ENCODE measurements at regions not wholly inside any gene's neighbourhood (a gene's known extent, or its start where the extent isn't known, plus 50 kb on each side); places are given as distances from the start of the nearest gene placed in this dataset.
"Not testable (repeated sequence)": the region's sequence is repeated elsewhere in the genome, so short reads cannot be mapped to it uniquely, and the experiment has no call there.

DNA sequence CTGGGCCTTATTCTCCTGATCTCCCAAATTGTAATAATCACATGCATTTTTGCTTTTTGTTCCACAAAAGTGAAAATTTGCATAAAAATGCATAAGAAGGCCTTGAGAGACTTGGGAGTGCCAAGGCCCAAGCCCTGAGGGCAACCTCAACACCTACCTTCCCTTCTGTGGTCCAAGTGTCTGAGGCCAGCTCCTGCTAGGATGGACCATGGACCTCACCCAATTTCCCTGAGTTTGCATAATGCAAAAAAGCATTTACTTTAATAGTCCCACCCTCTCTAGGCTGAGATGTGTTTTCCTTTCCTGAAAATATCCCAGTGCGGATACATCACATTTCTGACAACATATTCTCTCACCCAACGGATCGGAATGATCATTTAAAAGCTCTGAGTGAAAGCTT, 194.1 kb upstream of the TENM4 start:
- DNase-seq (ENCODE audit: missing footprints) = no peak
- ATAC-seq = no peak
- intact Hi-C loops (cut with DNase I) = no loop called here

DNA sequence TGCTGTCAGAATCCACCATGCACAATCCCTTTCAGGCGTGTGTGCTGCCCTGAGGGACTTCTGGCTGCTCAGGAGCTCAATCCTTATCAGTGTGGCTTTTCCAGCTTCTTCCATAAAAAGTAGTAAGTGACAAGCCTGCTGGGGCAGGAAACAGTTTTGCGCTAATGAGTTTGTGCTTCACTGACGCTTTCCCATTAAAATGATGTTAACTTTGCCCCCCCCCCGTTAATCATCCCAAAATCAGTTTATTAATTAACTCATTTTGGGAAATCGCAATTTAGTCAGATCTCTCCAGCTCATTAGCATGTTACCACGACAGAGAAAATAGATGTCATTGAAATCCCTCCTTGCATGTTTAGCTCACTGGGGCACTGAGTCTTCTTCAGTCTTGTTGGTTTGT, 186.5 kb upstream of the TENM4 start:
- ATAC-seq = no peak
- no peak for DNase-seq (ENCODE audit: missing footprints)
- intact Hi-C loops (cut with DNase I) = no loop called here

DNA sequence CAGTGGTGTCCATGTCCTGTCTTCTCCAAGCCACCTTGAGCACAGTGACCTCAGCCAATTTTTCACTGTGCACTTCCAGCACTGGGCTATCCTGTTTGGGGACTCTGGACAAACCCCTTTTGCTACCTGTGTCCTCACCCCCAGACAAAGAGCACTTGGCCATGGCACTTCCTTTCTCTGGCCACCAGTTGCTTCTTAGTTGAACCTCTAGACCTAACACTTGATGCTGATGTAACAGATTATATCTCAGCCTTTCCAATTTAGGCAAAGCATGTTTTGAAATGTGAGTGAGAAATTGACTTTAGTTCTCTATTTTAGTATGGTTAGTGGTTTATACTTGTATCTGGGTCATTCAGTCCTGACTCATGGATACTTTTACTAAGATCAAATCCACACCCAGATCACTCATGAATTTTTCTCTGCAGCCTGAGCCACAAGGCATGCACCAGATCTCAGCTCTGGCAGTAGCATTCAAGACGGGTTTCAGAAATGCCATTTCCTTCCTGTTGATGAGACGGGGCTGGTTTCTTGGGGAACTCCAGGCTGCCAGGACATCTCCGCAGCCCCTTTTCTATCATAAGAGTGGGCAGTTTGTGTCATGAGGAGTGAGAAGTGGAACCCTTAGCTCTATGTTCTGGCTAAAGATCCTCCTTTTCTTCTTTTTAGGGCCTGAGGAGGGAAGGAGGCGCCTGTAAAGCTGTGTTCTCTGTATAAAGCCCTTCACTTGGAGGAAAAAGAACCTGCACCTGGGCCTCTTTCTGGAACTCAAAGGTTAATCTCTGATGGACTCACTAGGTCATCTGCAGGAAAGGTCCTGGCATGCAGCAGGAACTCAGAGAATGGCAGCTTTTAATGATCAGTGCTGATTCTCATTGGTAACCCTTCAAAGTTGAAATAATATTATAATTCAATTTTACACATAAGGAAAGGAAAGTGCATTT, 185.6 kb upstream of the TENM4 start:
- intact Hi-C loops (cut with DNase I) = no loop called here

DNA sequence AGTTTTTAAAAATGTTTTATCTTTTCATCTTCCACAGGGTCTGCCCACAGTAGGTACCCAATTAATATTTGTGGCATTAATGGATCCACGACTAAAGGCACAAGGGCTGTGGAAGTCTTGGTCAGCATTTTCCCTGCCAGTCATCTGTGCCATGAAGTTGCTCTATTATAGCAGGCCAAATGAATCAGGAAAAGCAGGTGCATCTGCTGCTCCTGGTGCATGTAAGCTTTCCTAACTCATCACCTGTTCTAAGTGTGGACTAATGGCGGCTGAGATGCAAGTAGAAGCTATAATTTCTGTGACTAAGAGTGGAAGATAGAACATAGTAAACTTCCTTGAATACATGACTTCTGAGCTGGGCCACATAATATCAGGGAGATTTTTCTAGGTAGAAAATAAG, 182.5 kb upstream of the TENM4 start:
- DNase-seq (ENCODE audit: missing footprints) (no peak), ATAC-seq (no peak)
- intact Hi-C loops (cut with DNase I) = no loop called here

More for the DNA sequence above, 185.6 kb upstream of the TENM4 start:
- DNase-seq (ENCODE audit: missing footprints) (no peak), ATAC-seq (no peak)

DNA sequence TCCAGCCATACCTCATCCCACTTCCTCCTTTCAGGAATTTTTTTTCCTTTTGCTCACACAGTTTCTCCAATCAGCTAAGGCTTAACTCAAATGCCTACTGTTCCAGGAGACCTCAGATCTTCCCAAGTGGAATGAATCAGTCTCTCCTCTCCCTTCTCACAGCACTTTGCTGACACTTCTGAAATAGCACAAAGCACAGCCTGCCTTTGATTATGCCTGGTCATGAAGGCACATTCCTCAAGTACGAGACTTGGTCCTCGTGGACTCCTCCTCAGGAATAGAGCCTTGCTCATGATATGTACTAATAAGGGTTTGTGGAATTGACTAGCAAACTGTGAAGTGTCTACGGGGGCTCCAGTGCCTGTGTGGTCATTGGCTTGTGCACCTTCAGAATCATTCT, 176.7 kb upstream of the TENM4 start:
- intact Hi-C loops (cut with DNase I) = no loop called here
- no peak for DNase-seq (ENCODE audit: missing footprints)
- ATAC-seq = no peak

DNA sequence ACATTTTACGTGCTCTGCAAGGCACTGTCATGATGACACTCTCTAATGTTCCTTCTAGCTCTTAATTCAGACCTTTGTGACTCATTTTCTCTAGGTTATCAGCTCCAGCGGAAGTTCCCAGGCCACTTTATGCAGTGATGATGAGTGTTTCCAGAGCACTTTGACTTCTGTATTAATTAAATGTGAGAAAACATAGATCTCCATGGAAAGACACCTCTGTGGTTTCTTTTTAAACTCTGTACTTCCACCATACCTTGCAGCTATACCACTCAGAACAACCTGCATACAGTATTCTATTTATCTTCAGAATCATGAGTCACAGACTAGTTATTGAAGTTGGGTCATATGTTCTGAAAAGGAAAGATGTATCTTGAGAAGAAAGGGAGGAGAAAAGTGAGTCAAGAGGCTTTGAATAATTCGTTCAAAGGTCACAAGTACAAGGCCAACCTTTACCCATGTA, 175.6 kb upstream of the TENM4 start:
- intact Hi-C loops (cut with DNase I) = no loop called here
- ATAC-seq (no peak), DNase-seq (ENCODE audit: missing footprints) (no peak)

DNA sequence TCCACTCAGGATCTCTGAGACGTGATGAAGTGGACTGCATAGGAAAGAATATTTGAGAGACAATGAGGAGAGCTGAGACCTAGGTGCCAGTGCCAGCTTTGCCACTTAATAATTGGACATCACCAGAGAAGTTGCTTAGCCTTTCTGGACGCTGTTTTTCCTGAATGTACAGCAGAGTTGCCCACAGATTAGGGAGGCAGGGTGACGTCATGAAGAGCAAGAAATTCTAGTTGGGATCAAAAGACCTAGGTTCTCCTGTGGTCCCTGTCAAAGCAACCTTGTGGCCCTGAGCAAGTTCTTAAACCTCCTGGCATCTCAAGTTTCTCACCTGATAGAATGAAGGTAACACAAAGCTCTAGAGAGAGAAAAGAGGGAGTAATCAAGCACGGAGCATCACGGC, 174.6 kb upstream of the TENM4 start:
- ATAC-seq (no peak), DNase-seq (ENCODE audit: missing footprints) (no peak)
- intact Hi-C loops (cut with DNase I) = no loop called here

DNA sequence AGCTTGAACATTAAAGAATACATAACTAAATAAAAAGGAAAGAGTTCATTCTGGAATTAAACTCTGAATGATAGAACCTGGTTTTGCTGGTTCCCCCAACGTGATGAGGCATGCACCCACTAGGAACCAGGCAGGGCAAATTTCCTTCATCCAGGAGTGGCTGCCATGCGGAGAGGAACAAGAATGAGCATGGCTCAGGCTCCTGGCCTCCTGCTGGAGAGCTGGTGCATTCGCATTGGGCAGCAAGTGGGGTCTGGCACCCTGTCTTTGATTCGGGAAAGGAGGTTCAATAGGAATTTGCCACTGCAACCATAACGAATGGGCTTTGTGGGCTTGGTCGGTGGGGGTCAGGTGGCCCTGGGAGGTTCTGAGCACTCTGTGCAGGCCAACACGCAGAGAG, 169.8 kb upstream of the TENM4 start:
- DNase-seq (ENCODE audit: missing footprints) (no peak), ATAC-seq (no peak)
- intact Hi-C loops (cut with DNase I) = no loop called here

DNA sequence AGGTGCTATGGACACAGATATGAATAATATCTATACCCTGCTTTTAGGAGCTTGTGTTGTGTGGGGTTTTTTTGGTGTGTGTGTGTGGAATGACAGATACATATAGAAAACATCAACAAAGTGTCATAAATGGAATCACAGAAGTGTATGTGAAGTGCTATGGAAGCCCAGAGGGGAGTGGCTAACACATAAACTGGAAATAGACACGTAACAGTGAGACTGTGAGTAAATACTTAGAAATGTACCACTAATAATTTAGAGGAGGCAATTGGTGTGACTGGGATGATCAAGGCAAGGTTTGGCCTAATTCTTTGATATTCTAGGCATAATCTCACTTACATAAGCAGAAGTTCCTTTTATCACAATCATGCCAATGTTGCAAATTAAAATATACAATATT, 169.3 kb upstream of the TENM4 start:
- DNase-seq (ENCODE audit: missing footprints) (no peak), ATAC-seq (no peak)
- intact Hi-C loops (cut with DNase I) = no loop called here

DNA sequence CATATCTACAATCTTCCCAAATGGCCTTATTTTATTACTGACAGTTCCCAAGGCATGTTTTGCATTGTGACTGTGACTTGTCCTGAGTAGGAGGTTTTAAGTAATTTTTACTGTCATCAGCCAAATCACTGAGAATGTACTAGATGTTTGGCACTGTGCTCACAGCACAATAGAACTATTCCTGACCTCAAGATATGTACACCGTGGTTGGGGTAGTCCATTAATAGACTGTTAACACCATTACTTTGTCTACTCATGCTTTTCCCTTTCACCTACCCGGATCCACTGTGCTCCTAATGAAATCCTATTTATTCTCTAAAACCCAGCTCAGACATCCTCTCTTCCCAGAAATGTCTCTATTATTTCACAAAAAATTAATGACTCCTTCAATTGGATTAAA, 168.7 kb upstream of the TENM4 start:
- no peak for DNase-seq (ENCODE audit: missing footprints)
- ATAC-seq = peak; percentile 71
- intact Hi-C loops (cut with DNase I) = no loop called here

DNA sequence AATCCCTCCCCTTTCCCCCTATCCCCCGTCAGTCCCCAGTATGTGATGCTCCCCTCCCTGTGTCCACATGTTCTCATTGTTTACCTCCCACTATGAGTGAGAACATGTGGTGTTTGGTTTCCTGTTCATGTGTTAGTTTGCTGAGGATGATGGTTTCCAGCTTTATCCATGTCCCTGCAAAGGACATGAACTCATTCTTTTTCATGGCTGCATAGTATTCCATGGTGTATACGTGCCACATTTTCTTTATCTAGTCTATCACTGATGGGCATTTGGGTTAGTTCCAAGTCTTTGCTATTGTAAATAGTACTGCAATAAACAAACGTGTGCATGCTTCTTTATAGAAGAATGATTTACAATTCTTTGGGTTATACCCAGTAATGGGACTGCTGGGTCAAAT, 165.6 kb upstream of the TENM4 start:
- ATAC-seq; intact Hi-C loops (cut with DNase I); DNase-seq (ENCODE audit: missing footprints): not testable (repeated sequence)

DNA sequence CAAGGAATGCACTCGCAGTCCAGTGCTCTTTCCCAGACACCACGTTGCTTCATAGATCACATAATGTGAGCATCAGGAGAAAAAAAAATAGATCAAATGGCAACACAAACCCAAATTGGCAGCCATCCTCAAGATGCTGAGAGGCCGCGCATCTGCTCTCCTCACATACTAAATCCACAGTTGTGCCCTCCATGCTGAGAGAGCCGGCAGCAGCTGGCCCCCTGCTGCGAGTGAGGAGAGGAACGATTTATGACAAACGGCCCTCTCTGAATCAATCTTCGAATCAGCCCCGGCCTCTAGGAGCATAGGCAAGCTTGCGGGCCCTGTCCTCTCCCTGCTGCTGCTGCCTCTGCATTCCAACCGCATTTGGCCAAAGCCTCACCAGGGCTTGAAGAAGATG, 159.9 kb upstream of the TENM4 start:
- no peak for DNase-seq (ENCODE audit: missing footprints)
- no peak for ATAC-seq
- intact Hi-C loops (cut with DNase I) = no loop called here

DNA sequence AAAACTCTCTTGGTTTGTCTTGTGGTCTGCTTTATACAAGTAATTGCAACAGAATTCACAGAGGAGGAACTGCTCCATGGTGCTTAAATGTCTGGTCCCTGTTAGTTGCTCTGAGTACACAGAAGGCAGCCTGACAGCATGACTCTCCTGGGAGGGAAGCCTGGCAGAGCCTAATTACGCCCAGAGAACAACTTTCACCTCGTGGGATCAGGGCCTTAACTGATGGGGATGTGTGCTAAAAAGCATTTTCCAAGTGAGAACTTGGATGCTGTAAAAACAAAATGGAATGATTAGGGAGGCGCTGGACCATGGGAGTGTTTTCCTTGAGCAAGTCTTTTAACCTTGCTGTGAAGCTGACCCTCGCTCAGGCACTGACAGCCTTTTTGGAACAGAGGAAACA, 154.0 kb upstream of the TENM4 start:
- ATAC-seq = no peak
- intact Hi-C loops (cut with DNase I) = no loop called here
- no peak for DNase-seq (ENCODE audit: missing footprints)

DNA sequence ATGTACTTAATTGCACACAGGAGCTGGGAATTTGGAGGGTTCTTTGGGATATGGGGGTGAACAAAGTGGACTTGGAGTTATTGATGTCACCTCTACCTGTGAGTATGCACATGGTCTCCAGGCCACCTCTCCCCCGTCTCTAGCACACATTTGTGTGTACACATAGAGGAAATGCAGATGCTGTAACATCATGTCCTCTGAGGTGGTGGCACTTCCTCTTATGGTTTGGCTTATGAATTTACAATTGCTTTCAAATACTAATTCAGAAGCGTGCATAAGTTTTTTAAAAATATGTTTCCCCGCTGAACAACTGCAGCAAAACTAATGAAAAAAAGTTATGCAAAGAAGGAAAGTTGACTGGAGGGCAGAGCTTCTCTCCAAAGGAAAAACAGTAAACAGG, 152.0 kb upstream of the TENM4 start:
- DNase-seq (ENCODE audit: missing footprints) = no peak
- intact Hi-C loops (cut with DNase I) = no loop called here
- ATAC-seq = no peak

DNA sequence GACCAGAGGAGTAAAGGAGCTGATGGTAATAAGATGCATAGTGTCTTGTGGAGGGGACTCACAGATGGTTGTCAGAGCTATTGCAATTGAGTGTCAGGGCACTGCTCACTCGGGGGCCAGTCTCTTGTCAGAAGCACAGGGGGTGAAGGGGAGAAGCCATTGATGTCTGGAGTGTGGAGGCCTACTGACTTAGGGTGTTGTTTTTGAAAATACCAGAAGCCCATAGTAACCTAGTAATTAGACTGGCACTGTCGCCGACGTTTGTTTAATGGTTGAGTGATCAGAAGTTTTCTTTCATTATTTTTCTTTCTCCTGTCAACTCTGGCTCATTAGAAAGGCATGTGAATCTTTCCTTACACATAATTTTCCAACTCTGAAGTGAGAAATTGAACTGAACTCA, 151.6 kb upstream of the TENM4 start:
- DNase-seq (ENCODE audit: missing footprints) (no peak), ATAC-seq (no peak)
- intact Hi-C loops (cut with DNase I) = no loop called here

DNA sequence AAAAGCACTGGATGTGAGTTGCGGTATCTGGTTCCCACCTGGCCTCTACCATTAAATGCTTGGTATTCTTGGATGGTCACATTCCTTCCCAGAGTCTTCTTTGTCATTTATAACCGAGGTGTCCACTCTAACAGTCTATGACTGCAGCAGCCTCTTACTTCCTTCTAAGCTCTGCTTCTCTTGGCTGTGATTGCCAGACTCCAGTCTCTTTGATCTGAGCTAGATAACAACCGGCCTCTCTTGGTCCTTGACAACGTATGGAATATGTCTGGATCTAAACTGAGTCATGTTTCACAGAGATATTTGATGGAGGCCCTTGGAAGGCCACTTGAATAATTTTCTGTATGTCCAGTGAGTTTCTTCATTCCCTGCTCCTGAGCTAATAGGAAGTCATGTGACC, 141.6 kb upstream of the TENM4 start:
- DNase-seq (ENCODE audit: missing footprints) (no peak), ATAC-seq (no peak)
- intact Hi-C loops (cut with DNase I) = no loop called here

DNA sequence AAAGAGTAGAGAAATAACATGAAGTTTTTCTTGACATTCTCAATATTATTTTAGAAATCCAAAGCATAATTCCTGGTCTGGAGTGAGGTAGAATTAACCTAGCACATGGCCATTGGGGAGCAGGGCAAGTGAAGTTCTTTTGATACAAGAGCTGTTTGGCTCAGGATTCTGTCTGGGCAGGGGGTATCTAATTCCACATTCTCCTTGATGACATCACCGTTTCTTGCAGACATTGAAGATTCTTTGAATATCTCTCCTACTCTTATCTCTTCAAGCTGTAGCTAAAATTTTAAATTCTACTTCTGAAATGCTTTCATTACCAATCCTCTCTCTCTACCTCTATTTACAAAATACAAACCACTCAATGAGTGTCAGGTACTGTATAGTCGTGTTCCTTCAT, 138.2 kb upstream of the TENM4 start:
- no peak for DNase-seq (ENCODE audit: missing footprints)
- ATAC-seq = no peak
- intact Hi-C loops (cut with DNase I) = no loop called here

DNA sequence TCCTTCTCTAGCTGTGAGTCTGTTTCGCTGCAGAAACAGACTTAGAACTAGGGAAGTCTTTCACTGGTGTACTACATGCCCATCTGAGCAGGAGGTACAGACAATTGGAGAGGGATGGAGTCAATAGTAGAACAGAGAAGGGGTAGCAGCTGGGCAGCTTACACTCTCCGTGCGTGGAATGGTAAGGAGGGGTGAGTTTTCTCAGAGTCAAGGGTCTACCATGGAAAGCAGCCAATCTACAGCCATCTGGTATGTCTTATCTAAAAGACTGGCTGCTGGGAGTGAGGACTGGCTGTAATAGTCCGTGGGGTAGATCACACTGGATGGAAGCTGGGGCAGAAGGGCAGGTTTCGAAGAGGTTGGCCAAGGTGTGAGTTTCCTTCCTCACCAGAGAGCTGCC, 137.3 kb upstream of the TENM4 start:
- no peak for ATAC-seq
- intact Hi-C loops (cut with DNase I) = no loop called here

DNA sequence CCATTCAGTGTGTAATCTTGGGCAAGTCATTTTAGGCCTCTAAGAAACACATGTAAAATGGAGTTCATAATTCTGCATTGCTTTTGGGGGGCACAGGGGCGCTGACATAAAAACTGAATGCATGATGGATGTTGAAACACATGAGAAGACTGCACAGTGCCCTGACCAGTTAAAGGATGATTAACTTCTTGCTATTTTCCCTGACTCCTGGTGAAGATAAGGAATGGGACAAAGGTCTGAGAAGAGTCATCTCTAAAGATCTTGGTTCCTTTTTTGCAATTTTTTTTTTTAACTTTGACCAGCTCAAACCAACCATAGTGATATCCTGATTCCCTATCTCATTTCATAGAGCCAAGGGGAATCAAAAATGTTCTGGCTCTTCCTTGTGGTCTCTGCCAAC, 134.9 kb upstream of the TENM4 start:
- DNase-seq (ENCODE audit: missing footprints) (no peak), ATAC-seq (no peak)
- intact Hi-C loops (cut with DNase I) = no loop called here

More for the DNA sequence above, 137.3 kb upstream of the TENM4 start:
- no peak for DNase-seq (ENCODE audit: missing footprints)

DNA sequence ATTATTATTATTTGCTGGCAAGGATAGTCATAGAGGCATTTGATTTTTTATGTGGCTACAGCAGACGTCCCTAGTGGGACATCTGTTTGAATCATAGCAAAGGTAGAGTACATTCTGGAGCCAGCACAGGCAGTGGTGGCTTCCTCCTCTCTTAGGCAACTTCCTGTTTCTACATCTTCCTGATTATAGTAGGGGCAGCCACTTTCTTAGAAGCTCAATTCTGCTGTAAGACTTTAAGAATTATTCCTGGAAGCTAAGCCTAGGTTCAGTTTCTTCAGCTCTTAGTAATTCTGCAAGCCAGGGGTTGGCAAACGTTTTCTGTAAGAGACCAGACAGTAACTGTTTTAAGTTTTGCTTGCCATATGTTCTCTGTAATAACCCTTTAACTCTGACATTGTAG, 129.3 kb upstream of the TENM4 start:
- intact Hi-C loops (cut with DNase I) = no loop called here
- DNase-seq (ENCODE audit: missing footprints) (no peak), ATAC-seq (no peak)
